K562 (cell line): ENCODE measurements at regions not wholly inside any gene's neighbourhood (a gene's known extent, or its start where the extent isn't known, plus 50 kb on each side); places are given as distances from the start of the nearest gene placed in this dataset.

Experiments
- ATAC-seq: fragments of 200-7000 bp; cut with Tn5 transposase; 3 replicates; pipeline ENCODE4 v1.9.1; 2020; ENCODE audit warnings: moderate library complexity
- BruUV-seq: library from RNA; stranded (reverse); fragments of 400-500 nt; replicated peaks from 2 replicates; lab custom pipeline; 2021; lab: Mats Ljungman, UMichigan
- CTCF ChIA-PET: fragments of 300-600 bp; formaldehyde crosslinking; extraction: SDS; loops from one replicate; lab custom pipeline; 2021; ENCODE audit warnings: low intra/inter-chr PET ratio; lab: Yijun Ruan, JAX
- POLR2A ChIA-PET: fragments of 300-600, 350-650 bp; sonication (Branson Sonifier 250); formaldehyde crosslinking; extraction: SDS; loops from one replicate; lab custom pipeline; 2021; ENCODE audit warnings: antibody characterized with exemption, inconsistent platforms; lab: Yijun Ruan, JAX
- DNase-seq, 4 experiments: peaks; one replicate each; pipeline versions ENCODE4 v3.0.0 to v3.0.0-alpha.2; 2011 to 2018; ENCODE audit warnings: low spot score in 3 of 4, mixed read lengths in 3 of 4; ENCODE audit errors: extremely low read depth in 1 of 4
- FAIRE-seq: peaks from 2 replicates; lab custom pipeline; 2011; peaks lifted over from hg19 to GRCh38; lab: Jason Lieb, UNC
- H2AFZ ChIP-seq: 2 replicates; pipeline ENCODE4 v1.6.0; 2011; ENCODE audit warnings: low read depth, low read length, control low read depth, inconsistent platforms
- H3K27ac ChIP-seq: fragments of 200-600 bp; 3 replicates; pipeline ENCODE4 v1.8.0; 2011; ENCODE audit warnings: low read depth, mild to moderate bottlenecking, control low read depth, inconsistent platforms, low read length, moderate library complexity, mixed read lengths; ENCODE audit errors: extremely low read depth
- H3K27me3 ChIP-seq, 2 experiments: fragments of 300-600 bp in 1 of 2; 2 replicates in 1 of 2; 3 replicates in 1 of 2; pipeline versions ENCODE4 v1.6.0 to v1.8.0; 2011; ENCODE audit warnings: inconsistent platforms in 2 of 2, low read length in 2 of 2, mild to moderate bottlenecking in 1 of 2, mixed read lengths in 1 of 2, moderate library complexity in 1 of 2; ENCODE audit not compliant: control insufficient read depth in 2 of 2, insufficient read depth in 2 of 2
- H3K36me3 ChIP-seq: fragments of 300-600 bp; 3 replicates; pipeline ENCODE4 v1.8.0; 2011; ENCODE audit warnings: mild to moderate bottlenecking, low read length, inconsistent platforms; ENCODE audit not compliant: control insufficient read depth, insufficient read depth
- H3K4me1 ChIP-seq, 2 experiments: fragments of 200-600 bp in 1 of 2; replicated peaks in 1 of 2; 2 replicates in 1 of 2; 3 replicates in 1 of 2; pipeline versions ENCODE4 v1.5.1 to v1.8.0; 2011; ENCODE audit warnings: inconsistent platforms in 2 of 2, low read length in 2 of 2, mild to moderate bottlenecking in 1 of 2, mixed read lengths in 1 of 2, moderate library complexity in 1 of 2; ENCODE audit not compliant: control insufficient read depth in 2 of 2, insufficient read depth in 2 of 2
- H3K4me2 ChIP-seq: 2 replicates; pipeline ENCODE4 v1.6.1; 2011; ENCODE audit warnings: low read length, control low read depth, inconsistent platforms, mixed read lengths; ENCODE audit not compliant: insufficient read depth
- H3K4me3 ChIP-seq: fragments of 200-600 bp; sonication (generic), shearing (Covaris generic); 2 replicates; pipeline ENCODE4 v1.5.1; 2016; ENCODE audit warnings: control low read depth, inconsistent platforms
- H3K79me2 ChIP-seq: fragments of 200-600 bp; 3 replicates; pipeline ENCODE4 v1.8.0; 2011; ENCODE audit warnings: low read length, inconsistent platforms; ENCODE audit not compliant: control insufficient read depth, insufficient read depth
- H3K9ac ChIP-seq, 2 experiments: 2 replicates each; pipeline versions ENCODE4 v1.6.0 to v1.6.1; 2011; ENCODE audit warnings: low read depth in 2 of 2, low read length in 2 of 2, control low read depth in 1 of 2, inconsistent platforms in 1 of 2, mild to moderate bottlenecking in 1 of 2, mixed read lengths in 1 of 2; ENCODE audit not compliant: insufficient read depth in 1 of 2
- H3K9me1 ChIP-seq: one replicate; pipeline ENCODE4 v1.6.0; 2011; ENCODE audit warnings: inconsistent platforms, mild to moderate bottlenecking, low read length, moderate library complexity; ENCODE audit not compliant: control insufficient read depth, insufficient read depth
- H3K9me3 ChIP-seq: replicated peaks from 2 replicates; pipeline ENCODE4 v1.5.1; 2011; ENCODE audit warnings: low read depth, low read length, inconsistent platforms; ENCODE audit not compliant: control insufficient read depth, insufficient read depth
- H4K20me1 ChIP-seq: replicated peaks from 2 replicates; pipeline ENCODE4 v1.6.1; 2011; ENCODE audit warnings: low read length, inconsistent platforms, mixed read lengths; ENCODE audit not compliant: control insufficient read depth, insufficient read depth
- FOXP1 ChIP-seq: sonication (generic); formaldehyde crosslinking; IDR thresholded peaks from 2 replicates; pipeline ENCODE4 v1.8.0; 2022; ENCODE audit warnings: mild to moderate bottlenecking, missing genetic modification reagents
- GTF2A2 ChIP-seq: IDR thresholded peaks from 2 replicates; pipeline ENCODE4 v1.6.1; 2016; ENCODE audit warnings: mild to moderate bottlenecking, missing genetic modification characterization, missing compliant biosample characterization
- THRA ChIP-seq: fragments of 450-650 bp; IDR thresholded peaks from 2 replicates; pipeline ENCODE4 v1.6.1; 2017; ENCODE audit warnings: mild to moderate bottlenecking, moderate library complexity
- ZBTB49 ChIP-seq: sonication (generic); formaldehyde crosslinking; IDR thresholded peaks from 2 replicates; pipeline ENCODE4 v1.8.0; 2022; ENCODE audit warnings: missing genetic modification reagents, mild to moderate bottlenecking, borderline replicate concordance
- ZNF143 ChIP-seq: sonication (generic); formaldehyde crosslinking; IDR thresholded peaks from 2 replicates; pipeline ENCODE4 v1.9.0; 2022; ENCODE audit warnings: mild to moderate bottlenecking, missing genetic modification reagents
- ZNF507 ChIP-seq: conservative IDR thresholded peaks from 2 replicates; pipeline ENCODE4 v1.6.1; 2017; ENCODE audit warnings: missing genetic modification characterization, missing compliant biosample characterization
- ZZZ3 ChIP-seq: fragments of 450-650 bp; IDR thresholded peaks from 2 replicates; pipeline ENCODE4 v1.6.1; 2016; ENCODE audit warnings: antibody characterized with exemption, mild to moderate bottlenecking, moderate library complexity
- WGBS: fragments of 100-300 bp; shearing (Covaris generic); methylation state at CpG from one replicate; pipeline ENCODE4 v1.1.6; 2016; ENCODE audit warnings: low coverage, mixed read lengths; ENCODE audit not compliant: insufficient coverage; ENCODE audit errors: missing lambda C conversion rate; 5-methylcytosine and 5-hydroxymethylcytosine counted together
- in situ Hi-C: fragments of 300-500 bp; cut with MboI; formaldehyde crosslinking; loops from 4 replicates; pipeline ENCODE4 v1.15.0; 2018; ENCODE audit warnings: inconsistent platforms, mixed read lengths
- intact Hi-C: fragments of 100-400 bp; cut with micrococcal nuclease; formaldehyde crosslinking; loops from 2 replicates; pipeline ENCODE4 v1.14.2; 2022

- H4K20me1 ChIP-seq = no peaks in the 10 kb centered on the region
- DNase-seq = no peak
- POLR2A ChIA-PET = no interaction called here
- BruUV-seq = no TSS peak
- TF ChIP-seq ZBTB49 (CRISPR knock-in tag) (no peak), GTF2A2 (no peak), ZNF507 (tag) (no peak), FOXP1 (CRISPR knock-in tag) (no peak), ZNF143 (no peak), THRA (no peak), ZZZ3 (no peak)
- TF ChIP-seq, all 486 proteins: peak for 0
- H3K9ac ChIP-seq = no peak overlapping the region
- no peaks in the 10 kb centered on the region for H3K36me3 ChIP-seq
- H3K4me3 ChIP-seq = no peak overlapping the region
- no peaks in the 10 kb centered on the region for H3K9me3 ChIP-seq
- no peak for FAIRE-seq
- H2AFZ ChIP-seq = no peak overlapping the region
- ATAC-seq = no peak
- H3K79me2 ChIP-seq = no peaks in the 10 kb centered on the region
- no peaks in the 10 kb centered on the region for H3K4me1 ChIP-seq
- in situ Hi-C loops = loop anchor here (25.0 kb wide), 2 partner anchors 268 to 418 kb away; no protein-coding TSS in a partner anchor
- WGBS = 0% methylated on average over 3 of the region's 3 CpGs
- H3K9me1 ChIP-seq = no peaks in the 10 kb centered on the region
- H3K4me2 ChIP-seq = no peak overlapping the region
- CTCF ChIA-PET = no interaction called here
- H3K27ac ChIP-seq = no peak overlapping the region
- intact Hi-C loops = no loop called here
- no peaks in the 10 kb centered on the region for H3K27me3 ChIP-seq
Observed at GRCh38 chr12:71005166-71005565, 84.6 kb upstream of the PTPRR start.
